ENCODE measurements at regions not wholly inside any gene's neighbourhood (a gene's known extent, or its start where the extent isn't known, plus 50 kb on each side); places are given as distances from the start of the nearest gene placed in this dataset.

DNA sequence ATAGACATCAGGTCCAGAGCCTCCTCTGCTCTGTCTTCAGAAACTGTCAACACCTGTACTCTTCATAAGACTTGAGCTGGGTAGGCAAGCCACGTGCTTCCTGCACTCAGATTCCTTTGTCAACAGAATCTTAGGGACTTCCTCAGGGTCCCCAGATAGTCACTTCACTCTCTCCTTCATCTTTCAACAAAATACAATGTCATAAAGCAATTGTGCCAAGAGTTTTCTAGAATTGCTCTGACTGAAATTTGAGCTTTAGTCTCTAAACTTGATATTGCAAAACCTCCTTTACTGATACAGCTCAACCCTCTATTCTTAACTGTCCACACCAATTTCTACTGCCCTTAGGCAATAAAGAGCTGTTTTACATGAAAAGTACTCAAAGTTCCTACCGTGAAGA is 179.9 kb downstream of the IRS2 start:
- no peaks in the 10 kb centered on the region for H3K27me3 Mint-ChIP-seq (ENCODE audit: low read depth)
- ChIA-PET POLR2A (no interaction called here), CTCF (no interaction called here)
- no peak overlapping the region for H3K4me3 Mint-ChIP-seq
- no peaks in the 10 kb centered on the region for H3K4me1 Mint-ChIP-seq
- no peak for ATAC-seq
- DNase-seq (ENCODE audit: low spot score): no peak
- no peak overlapping the region for H3K27ac Mint-ChIP-seq
- peaks cover 28% of the 10 kb centered on the region for H3K9me3 Mint-ChIP-seq
- peaks cover 2% of the 10 kb centered on the region for H3K36me3 Mint-ChIP-seq
- TF ChIP-seq ZNF232 (CRISPR knock-in tag; IDR thresholded peaks at IDR 0.05) (no peak), HMGA2 (CRISPR knock-in tag; IDR thresholded peaks at IDR 0.05) (no peak), FOXK1 (CRISPR knock-in tag; IDR thresholded peaks at IDR 0.05) (no peak), RORB (CRISPR knock-in tag; IDR thresholded peaks at IDR 0.05) (no peak), MYBL2 (CRISPR knock-in tag; IDR thresholded peaks at IDR 0.05) (no peak)
- TF ChIP-seq, protein P1, sequence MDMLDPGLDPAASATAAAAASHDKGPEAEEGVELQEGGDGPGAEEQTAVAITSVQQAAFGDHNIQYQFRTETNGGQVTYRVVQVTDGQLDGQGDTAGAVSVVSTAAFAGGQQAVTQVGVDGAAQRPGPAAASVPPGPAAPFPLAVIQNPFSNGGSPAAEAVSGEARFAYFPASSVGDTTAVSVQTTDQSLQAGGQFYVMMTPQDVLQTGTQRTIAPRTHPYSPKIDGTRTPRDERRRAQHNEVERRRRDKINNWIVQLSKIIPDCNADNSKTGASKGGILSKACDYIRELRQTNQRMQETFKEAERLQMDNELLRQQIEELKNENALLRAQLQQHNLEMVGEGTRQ (CRISPR knock-in tag; IDR thresholded peaks at IDR 0.05): no peak

DNA sequence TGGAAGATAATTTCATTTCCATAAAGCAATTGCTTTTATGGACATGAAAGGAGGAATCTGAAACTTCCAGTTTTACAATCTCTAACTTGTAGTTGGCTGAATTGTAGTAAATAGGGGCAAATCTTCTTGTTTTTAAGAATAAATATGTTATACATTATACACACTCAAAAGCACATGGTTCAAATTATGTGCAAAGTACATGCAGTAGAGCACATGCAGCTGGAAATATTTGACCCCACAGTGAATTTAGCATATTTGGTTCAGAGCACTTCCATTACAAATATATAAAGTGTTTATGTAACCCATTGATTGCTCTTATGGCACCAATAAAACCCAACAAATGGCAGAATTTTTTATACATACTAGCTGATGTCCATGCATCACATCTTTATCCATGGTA is 180.5 kb downstream of the IRS2 start:
- no peaks in the 10 kb centered on the region for H3K4me1 Mint-ChIP-seq
- ChIA-PET POLR2A (no interaction called here), CTCF (no interaction called here)

More for the DNA sequence above, 180.5 kb downstream of the IRS2 start:
- TF ChIP-seq, protein P2, sequence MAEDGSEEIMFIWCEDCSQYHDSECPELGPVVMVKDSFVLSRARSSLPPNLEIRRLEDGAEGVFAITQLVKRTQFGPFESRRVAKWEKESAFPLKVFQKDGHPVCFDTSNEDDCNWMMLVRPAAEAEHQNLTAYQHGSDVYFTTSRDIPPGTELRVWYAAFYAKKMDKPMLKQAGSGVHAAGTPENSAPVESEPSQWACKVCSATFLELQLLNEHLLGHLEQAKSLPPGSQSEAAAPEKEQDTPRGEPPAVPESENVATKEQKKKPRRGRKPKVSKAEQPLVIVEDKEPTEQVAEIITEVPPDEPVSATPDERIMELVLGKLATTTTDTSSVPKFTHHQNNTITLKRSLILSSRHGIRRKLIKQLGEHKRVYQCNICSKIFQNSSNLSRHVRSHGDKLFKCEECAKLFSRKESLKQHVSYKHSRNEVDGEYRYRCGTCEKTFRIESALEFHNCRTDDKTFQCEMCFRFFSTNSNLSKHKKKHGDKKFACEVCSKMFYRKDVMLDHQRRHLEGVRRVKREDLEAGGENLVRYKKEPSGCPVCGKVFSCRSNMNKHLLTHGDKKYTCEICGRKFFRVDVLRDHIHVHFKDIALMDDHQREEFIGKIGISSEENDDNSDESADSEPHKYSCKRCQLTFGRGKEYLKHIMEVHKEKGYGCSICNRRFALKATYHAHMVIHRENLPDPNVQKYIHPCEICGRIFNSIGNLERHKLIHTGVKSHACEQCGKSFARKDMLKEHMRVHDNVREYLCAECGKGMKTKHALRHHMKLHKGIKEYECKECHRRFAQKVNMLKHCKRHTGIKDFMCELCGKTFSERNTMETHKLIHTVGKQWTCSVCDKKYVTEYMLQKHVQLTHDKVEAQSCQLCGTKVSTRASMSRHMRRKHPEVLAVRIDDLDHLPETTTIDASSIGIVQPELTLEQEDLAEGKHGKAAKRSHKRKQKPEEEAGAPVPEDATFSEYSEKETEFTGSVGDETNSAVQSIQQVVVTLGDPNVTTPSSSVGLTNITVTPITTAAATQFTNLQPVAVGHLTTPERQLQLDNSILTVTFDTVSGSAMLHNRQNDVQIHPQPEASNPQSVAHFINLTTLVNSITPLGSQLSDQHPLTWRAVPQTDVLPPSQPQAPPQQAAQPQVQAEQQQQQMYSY (CRISPR knock-in tag; IDR thresholded peaks at IDR 0.05): no peak
- no peak for TF ChIP-seq ATF1 (CRISPR knock-in tag; IDR thresholded peaks at IDR 0.05)
- no peak for TF ChIP-seq NFE2L1 (CRISPR knock-in tag; IDR thresholded peaks at IDR 0.05)
- TF ChIP-seq, protein P3, sequence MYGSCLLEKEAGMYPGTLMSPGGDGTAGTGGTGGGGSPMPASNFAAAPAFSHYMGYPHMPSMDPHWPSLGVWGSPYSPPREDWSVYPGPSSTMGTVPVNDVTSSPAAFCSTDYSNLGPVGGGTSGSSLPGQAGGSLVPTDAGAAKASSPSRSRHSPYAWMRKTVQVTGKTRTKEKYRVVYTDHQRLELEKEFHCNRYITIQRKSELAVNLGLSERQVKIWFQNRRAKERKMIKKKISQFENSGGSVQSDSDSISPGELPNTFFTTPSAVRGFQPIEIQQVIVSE (CRISPR knock-in tag; IDR thresholded peaks at IDR 0.05; ENCODE audit: borderline replicate concordance): no peak
- TF ChIP-seq ZNF396 (CRISPR knock-in tag; IDR thresholded peaks at IDR 0.05; ENCODE audit: borderline replicate concordance): no peak
- TF ChIP-seq JUN (CRISPR knock-in tag; IDR thresholded peaks at IDR 0.05): no peak
- TF ChIP-seq, protein P4, sequence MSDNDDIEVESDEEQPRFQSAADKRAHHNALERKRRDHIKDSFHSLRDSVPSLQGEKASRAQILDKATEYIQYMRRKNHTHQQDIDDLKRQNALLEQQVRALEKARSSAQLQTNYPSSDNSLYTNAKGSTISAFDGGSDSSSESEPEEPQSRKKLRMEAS (CRISPR knock-in tag; IDR thresholded peaks at IDR 0.05): no peak
- no peak for TF ChIP-seq ESRRA (CRISPR knock-in tag; IDR thresholded peaks at IDR 0.05; ENCODE audit: borderline replicate concordance)
- TF ChIP-seq, protein P5, sequence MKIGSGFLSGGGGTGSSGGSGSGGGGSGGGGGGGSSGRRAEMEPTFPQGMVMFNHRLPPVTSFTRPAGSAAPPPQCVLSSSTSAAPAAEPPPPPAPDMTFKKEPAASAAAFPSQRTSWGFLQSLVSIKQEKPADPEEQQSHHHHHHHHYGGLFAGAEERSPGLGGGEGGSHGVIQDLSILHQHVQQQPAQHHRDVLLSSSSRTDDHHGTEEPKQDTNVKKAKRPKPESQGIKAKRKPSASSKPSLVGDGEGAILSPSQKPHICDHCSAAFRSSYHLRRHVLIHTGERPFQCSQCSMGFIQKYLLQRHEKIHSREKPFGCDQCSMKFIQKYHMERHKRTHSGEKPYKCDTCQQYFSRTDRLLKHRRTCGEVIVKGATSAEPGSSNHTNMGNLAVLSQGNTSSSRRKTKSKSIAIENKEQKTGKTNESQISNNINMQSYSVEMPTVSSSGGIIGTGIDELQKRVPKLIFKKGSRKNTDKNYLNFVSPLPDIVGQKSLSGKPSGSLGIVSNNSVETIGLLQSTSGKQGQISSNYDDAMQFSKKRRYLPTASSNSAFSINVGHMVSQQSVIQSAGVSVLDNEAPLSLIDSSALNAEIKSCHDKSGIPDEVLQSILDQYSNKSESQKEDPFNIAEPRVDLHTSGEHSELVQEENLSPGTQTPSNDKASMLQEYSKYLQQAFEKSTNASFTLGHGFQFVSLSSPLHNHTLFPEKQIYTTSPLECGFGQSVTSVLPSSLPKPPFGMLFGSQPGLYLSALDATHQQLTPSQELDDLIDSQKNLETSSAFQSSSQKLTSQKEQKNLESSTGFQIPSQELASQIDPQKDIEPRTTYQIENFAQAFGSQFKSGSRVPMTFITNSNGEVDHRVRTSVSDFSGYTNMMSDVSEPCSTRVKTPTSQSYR (CRISPR knock-in tag; IDR thresholded peaks at IDR 0.05): no peak
- TF ChIP-seq, protein P6, sequence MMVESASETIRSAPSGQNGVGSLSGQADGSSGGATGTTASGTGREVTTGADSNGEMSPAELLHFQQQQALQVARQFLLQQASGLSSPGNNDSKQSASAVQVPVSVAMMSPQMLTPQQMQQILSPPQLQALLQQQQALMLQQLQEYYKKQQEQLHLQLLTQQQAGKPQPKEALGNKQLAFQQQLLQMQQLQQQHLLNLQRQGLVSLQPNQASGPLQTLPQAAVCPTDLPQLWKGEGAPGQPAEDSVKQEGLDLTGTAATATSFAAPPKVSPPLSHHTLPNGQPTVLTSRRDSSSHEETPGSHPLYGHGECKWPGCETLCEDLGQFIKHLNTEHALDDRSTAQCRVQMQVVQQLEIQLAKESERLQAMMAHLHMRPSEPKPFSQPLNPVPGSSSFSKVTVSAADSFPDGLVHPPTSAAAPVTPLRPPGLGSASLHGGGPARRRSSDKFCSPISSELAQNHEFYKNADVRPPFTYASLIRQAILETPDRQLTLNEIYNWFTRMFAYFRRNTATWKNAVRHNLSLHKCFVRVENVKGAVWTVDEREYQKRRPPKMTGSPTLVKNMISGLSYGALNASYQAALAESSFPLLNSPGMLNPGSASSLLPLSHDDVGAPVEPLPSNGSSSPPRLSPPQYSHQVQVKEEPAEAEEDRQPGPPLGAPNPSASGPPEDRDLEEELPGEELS (CRISPR knock-in tag; IDR thresholded peaks at IDR 0.05): no peak
- no peak for TF ChIP-seq NR1H2 (CRISPR knock-in tag; IDR thresholded peaks at IDR 0.05)
- TF ChIP-seq, protein P7, sequence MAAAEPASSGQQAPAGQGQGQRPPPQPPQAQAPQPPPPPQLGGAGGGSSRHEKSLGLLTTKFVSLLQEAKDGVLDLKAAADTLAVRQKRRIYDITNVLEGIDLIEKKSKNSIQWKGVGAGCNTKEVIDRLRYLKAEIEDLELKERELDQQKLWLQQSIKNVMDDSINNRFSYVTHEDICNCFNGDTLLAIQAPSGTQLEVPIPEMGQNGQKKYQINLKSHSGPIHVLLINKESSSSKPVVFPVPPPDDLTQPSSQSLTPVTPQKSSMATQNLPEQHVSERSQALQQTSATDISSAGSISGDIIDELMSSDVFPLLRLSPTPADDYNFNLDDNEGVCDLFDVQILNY (CRISPR knock-in tag; IDR thresholded peaks at IDR 0.05): no peak
- TF ChIP-seq KAT7 (CRISPR knock-in tag; IDR thresholded peaks at IDR 0.05; ENCODE audit: borderline replicate concordance): no peak
- peaks cover 31% of the 10 kb centered on the region for H3K9me3 Mint-ChIP-seq
- DNase-seq (ENCODE audit: low spot score): no peak
- no peaks in the 10 kb centered on the region for H3K27me3 Mint-ChIP-seq (ENCODE audit: low read depth)
- H3K27ac Mint-ChIP-seq: no peak overlapping the region
- no peak for ATAC-seq
- no peak overlapping the region for H3K4me3 Mint-ChIP-seq
- peaks cover 2% of the 10 kb centered on the region for H3K36me3 Mint-ChIP-seq
